Middle frontal gyrus (tissue), 1 donor: ENCODE measurements at regions not wholly inside any gene's neighbourhood (a gene's known extent, or its start where the extent isn't known, plus 50 kb on each side); places are given as distances from the start of the nearest gene placed in this dataset.
"Not testable (repeated sequence)": the region's sequence is repeated elsewhere in the genome, so short reads cannot be mapped to it uniquely, and the experiment has no call there.

ENCODE experiments used
- DNase-seq: peaks from one replicate; pipeline ENCODE4 v3.0.0-alpha.2; 2015; ENCODE audit warnings: low spot score; ENCODE audit errors: extremely low spot score

DNA sequence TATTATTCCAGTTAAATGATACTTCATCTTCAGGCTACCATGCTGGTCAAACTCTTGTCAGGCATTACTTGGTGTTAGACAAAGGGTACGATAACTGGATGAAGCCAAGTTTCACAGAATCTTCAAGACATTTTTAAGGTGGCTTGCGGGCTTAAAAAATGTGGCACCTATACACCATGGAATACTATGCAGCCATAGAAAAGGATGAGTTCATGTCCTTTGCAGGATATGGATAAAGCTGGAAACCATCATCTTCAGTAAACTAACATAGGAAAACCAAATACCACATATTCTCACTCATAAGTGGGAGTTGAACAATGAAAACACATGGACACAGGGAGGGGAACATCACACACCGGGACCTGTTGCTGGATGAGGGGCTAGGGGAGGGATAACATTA lies 331.2 kb upstream of the RUNX1 start:
- DNase-seq, result not testable (repeated sequence)

DNA sequence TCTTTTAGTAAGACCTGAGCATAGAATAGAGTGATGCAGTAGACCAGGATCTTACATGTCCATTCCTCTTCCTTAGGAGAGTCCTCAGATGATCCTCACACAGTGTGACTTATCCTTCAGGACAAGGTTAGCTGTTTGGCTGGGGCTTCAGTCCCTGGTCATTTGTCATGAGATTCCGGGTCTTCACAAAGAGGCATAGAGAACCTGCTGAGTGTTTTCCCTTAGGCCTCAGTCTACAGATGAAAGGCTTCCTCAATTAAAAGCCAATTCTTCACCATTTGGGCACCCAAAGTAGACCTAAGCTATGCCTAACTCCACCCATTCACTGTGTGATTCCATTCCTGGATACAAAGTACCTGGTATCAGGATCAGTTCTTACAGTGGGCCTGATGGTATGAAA lies 329.8 kb upstream of the RUNX1 start:
- no peak for DNase-seq

DNA sequence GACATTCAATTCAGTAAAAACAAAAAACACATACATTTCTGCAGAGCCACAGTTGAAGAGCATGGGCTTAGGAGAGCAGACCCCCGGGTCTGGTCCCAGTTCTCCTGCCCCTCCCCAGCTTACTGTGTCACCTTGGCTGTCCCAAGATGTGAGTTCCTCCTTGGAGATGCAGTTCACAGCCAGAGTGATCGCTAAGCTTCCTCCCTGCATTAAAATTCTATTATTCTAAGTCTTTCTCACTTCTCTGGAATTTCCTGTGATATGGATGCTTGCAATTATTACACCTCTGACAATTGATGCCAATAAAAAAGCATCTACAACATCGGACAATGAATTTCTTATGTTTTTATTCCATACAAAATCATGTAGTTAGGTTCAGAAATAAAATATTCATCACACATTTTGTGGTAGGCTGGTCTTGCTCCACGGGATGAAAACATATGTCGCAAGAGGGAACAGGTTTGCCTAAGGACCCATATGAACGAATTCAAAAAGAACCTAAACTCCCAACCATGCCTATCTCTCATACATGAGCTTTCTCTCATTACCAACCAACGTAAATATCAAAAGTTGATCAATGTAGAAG lies 328.5 kb upstream of the RUNX1 start:
- DNase-seq, result no peak

DNA sequence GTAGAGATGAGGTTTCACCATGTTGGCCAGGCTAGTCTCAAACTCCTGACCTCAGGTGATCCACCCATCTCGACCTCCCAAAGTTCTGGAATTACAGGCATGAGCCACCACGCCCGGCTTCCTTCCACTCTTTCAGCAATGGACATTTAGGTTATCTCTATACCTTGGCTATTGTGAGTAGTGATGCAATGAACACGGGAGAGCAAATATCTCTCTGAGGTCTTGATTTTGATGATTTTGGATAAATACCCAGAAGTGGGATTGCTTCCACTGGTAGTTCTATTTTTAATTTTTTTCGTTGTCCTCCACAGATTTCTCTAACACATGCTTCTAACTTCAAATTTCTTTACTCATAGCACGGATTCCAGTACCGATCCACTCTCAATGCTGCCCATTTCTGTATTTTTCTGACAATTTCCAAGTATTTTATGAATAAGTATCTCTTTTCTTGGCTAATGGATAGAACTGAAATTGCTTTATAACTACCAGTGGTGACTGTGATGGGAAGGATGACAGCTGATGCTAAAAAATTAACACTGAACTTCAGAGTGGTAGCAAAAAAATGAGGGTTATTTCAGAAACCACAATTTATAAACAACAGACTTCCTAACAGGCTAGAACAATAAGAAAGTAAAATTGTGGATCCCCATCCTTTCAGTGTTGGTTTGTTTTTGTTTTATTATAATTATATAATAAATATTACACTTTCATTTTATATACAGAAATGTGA lies 327.5 kb upstream of the RUNX1 start:
- DNase-seq, result no peak

GRCh38 chr21:35375115-35375514 lies 326.0 kb upstream of the RUNX1 start:
- no peak for DNase-seq

GRCh38 chr21:35373998-35374397 lies 324.9 kb upstream of the RUNX1 start:
- DNase-seq, result no peak

GRCh38 chr21:35372201-35372600 lies 323.1 kb upstream of the RUNX1 start:
- DNase-seq, result no peak

GRCh38 chr21:35370671-35371070 lies 321.6 kb upstream of the RUNX1 start:
- no peak for DNase-seq

GRCh38 chr21:35370071-35370470 lies 321.0 kb upstream of the RUNX1 start:
- no peak for DNase-seq

DNA sequence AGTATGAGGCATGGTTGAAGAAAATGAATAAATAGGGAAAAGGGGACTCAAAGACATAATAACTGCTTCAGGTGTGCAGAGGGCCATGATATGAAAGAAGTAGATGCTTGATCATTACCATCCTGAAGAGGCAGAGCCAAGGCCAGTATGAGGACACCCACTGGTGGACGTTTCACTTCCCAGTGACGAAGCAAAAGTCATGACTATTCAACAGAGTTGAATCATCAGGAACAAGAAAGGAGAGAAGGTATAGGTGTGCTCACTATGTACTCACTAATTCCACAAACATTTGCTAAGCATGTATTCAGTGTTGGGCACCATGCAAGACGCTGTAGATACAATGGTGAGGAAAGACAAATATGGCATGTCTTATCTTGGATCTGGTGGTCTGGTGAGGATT lies 319.2 kb upstream of the RUNX1 start:
- no peak for DNase-seq

GRCh38 chr21:35367553-35367952 lies 318.5 kb upstream of the RUNX1 start:
- no peak for DNase-seq

GRCh38 chr21:35366394-35367080 lies 317.4 kb upstream of the RUNX1 start:
- DNase-seq, result no peak

DNA sequence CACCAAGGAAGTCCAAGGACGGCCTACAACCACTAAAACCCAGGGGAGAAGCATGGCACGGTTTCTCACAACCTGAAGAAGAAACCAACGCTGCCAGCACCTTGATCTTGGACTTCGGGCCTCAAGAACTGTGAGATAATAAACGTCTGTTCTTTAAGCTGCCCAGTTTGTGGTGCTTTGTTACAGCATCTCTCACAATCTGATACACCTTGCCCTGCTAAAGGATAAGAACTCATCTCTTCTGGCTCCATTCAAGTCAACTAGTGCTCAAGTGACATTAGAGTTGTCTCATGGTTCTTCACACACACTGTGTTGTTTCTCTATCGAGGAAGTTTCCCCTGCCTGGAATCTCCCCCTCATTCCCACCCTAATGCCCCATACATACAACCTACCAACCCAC lies 314.4 kb upstream of the RUNX1 start:
- DNase-seq, result no peak

DNA sequence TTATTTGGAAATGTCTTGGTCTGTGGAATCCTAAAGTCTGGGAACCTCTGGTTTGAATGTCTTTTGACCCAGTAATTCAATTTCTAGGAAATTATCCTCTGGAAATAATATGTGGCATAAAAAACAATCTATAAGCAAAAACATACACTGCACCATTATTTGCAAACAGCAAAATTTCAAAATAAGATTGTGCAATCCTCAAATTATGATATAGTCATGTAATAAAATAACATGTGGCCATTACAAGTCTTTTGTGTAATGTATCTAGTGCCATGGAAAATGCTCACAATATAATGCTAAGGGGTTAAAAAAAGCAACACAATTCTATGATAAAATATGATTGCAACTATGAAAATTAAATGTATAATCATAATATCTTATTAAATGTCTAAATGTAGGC lies 312.9 kb upstream of the RUNX1 start:
- no peak for DNase-seq

- DNase-seq, result no peak
These were observed 311.9 kb upstream of the RUNX1 start for GRCh38 chr21:35360870-35361570.

GRCh38 chr21:35359076-35359475 lies 310.0 kb upstream of the RUNX1 start:
- no peak for DNase-seq

DNA sequence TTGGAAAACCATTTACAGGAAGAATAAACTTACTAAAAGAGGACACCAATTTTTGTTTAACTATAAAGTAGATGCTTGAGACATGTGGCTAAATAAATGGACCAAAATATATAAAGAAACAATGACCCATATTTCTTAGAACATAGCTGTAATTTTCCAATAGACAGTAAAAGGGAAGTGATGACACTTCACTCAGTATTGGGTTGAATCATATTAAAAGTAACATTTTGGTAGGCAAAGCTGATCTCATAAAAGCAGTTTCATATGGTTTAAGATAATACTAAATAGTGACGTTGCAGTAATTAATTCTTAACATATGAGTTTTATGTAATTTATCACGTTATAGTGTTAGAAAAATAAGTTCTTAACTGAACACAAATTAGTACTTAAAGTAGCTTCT lies 308.9 kb upstream of the RUNX1 start:
- no peak for DNase-seq

GRCh38 chr21:35357041-35357780 lies 308.1 kb upstream of the RUNX1 start:
- DNase-seq, result no peak

GRCh38 chr21:35354078-35354477 lies 305.0 kb upstream of the RUNX1 start:
- no peak for DNase-seq

DNA sequence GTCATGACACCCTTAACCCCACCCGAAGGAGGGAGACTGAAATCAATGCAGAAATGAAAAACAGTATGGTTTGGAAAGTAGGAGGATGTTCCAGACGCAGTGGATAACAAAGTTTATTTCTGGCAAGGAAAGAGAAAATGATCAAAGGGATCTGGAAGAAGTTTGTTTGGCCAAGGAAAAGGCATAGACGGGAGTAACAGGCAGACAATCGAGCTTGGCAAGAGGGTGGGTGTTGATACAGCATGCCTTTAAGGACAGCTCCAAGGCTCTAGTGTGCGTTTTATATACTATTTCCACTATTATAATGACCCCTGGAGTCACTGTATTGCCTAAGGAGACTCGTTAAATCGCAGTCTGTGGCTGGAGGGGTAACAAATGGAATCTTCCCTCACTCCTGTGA lies 303.7 kb upstream of the RUNX1 start:
- DNase-seq, result no peak

DNA sequence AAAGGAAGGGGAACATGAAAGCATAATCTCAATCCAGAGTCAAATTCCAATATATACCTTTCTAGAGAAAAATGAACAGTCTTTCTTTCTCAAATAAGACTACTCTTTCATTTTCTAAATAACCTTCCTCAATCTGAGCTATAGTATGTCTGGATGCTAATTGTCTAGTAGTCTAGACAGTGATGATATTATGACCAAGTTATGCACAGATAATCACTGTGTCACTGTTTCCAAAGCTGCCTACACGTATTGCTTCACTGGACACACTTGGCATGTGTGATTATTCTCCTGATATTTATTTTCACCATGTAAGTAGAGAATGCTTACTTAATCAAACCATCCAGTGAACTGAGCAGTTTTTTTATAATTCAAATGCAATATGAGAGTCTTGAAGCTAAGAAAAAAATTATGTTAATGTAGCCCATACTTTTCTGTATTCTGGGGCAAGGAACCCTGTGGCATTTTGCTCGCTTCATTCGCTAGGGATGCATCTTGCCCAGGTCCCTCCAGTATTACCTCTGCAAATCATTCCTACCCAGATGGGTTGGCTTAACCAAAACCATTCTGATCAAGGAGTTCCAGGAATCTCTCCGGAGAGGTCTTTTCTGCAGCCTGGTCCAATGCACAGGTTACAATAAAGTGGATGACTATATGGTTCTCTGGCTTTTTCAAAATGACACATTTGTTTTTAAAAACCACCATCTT lies 303.1 kb upstream of the RUNX1 start:
- DNase-seq, result no peak
